Neuronal stem cell (in vitro differentiated cells): ENCODE measurements at regions not wholly inside any gene's neighbourhood (a gene's known extent, or its start where the extent isn't known, plus 50 kb on each side); places are given as distances from the start of the nearest gene placed in this dataset.

Experiments used
- DNase-seq: peaks from one replicate; pipeline ENCODE4 v3.0.0-alpha.2; 2013; ENCODE audit warnings: low spot score
- H2AFZ ChIP-seq: one replicate; pipeline ENCODE4 v1.6.1; 2013; ENCODE audit warnings: mild to moderate bottlenecking, low read length, inconsistent platforms
- H2AK5ac ChIP-seq: 2 replicates; pipeline ENCODE4 v1.6.1; 2013; ENCODE audit warnings: low read depth, mild to moderate bottlenecking, inconsistent platforms, low read length, moderate library complexity, mixed read lengths
- H2BK120ac ChIP-seq: 2 replicates; pipeline ENCODE4 v1.6.1; 2013; ENCODE audit warnings: low read depth, mild to moderate bottlenecking, inconsistent platforms, low read length, moderate library complexity, mixed read lengths
- H2BK12ac ChIP-seq: one replicate; pipeline ENCODE4 v1.6.1; 2013; ENCODE audit warnings: low read length, inconsistent platforms
- H2BK15ac ChIP-seq: 2 replicates; pipeline ENCODE4 v1.6.1; 2013; ENCODE audit warnings: mild to moderate bottlenecking, low read length, inconsistent platforms, mixed read lengths
- H2BK5ac ChIP-seq: one replicate; pipeline ENCODE4 v1.6.1; 2013; ENCODE audit warnings: inconsistent platforms, mild to moderate bottlenecking, low read length, moderate library complexity
- H3K14ac ChIP-seq: one replicate; pipeline ENCODE4 v1.6.1; 2013; ENCODE audit warnings: low read length, inconsistent platforms
- H3K18ac ChIP-seq: 2 replicates; pipeline ENCODE4 v1.6.1; 2013; ENCODE audit warnings: low read length, inconsistent platforms
- H3K23ac ChIP-seq: 2 replicates; pipeline ENCODE4 v1.6.1; 2013; ENCODE audit warnings: low read depth, mild to moderate bottlenecking, mixed read lengths, low read length, inconsistent platforms; ENCODE audit not compliant: poor library complexity
- H3K27ac ChIP-seq: replicated peaks from 3 replicates; pipeline ENCODE4 v1.5.1; 2013; ENCODE audit warnings: low read length, inconsistent platforms
- H3K27me3 ChIP-seq, 3 experiments: 2 replicates each; pipeline ENCODE4 v1.6.1; 2013; ENCODE audit warnings: low read length in 3 of 3, mild to moderate bottlenecking in 2 of 3, inconsistent platforms in 1 of 3, low read depth in 1 of 3, mixed read lengths in 1 of 3, moderate library complexity in 1 of 3; ENCODE audit not compliant: control insufficient read depth in 3 of 3, insufficient read depth in 3 of 3
- H3K36me3 ChIP-seq, 2 donors: replicated peaks in 1 of 2; 2 replicates each; pipeline ENCODE4 v1.6.1; 2013; ENCODE audit warnings: low read length in 2 of 2; ENCODE audit not compliant: control insufficient read depth in 2 of 2, insufficient read depth in 2 of 2
- H3K4ac ChIP-seq: 2 replicates; pipeline ENCODE4 v1.6.1; 2013; ENCODE audit warnings: inconsistent platforms, mild to moderate bottlenecking, low read length, moderate library complexity
- H3K4me1 ChIP-seq, 2 donors: 1 replicate in 1 of 2; 2 replicates in 1 of 2; pipeline ENCODE4 v1.6.1; 2013; ENCODE audit warnings: low read length in 2 of 2, low read depth in 1 of 2; ENCODE audit not compliant: control insufficient read depth in 2 of 2, insufficient read depth in 1 of 2
- H3K4me2 ChIP-seq: one replicate; pipeline ENCODE4 v1.6.1; 2013; ENCODE audit warnings: mild to moderate bottlenecking, low read length, inconsistent platforms; ENCODE audit not compliant: insufficient read depth, poor library complexity, severe bottlenecking
- H3K4me3 ChIP-seq, 2 donors: 2 replicates each; pipeline ENCODE4 v1.5.1; 2013; ENCODE audit warnings: low read length in 2 of 2, mild to moderate bottlenecking in 2 of 2, inconsistent platforms in 1 of 2, moderate library complexity in 1 of 2
- H3K79me1 ChIP-seq: one replicate; pipeline ENCODE4 v1.6.1; 2013; ENCODE audit warnings: low read depth, mild to moderate bottlenecking, inconsistent platforms, low read length, moderate library complexity
- H3K9ac ChIP-seq: one replicate; pipeline ENCODE4 v1.6.1; 2013; ENCODE audit warnings: mild to moderate bottlenecking, low read depth, low read length, inconsistent platforms; ENCODE audit not compliant: poor library complexity
- H3K9me3 ChIP-seq, 2 donors: replicated peaks in 1 of 2; 2 replicates each; pipeline versions ENCODE3 to v1.6.1; 2013; ENCODE audit warnings: low read length in 2 of 2, mild to moderate bottlenecking in 2 of 2, inconsistent platforms in 1 of 2, low read depth in 1 of 2, mixed read lengths in 1 of 2, moderate library complexity in 1 of 2; ENCODE audit not compliant: control insufficient read depth in 2 of 2, insufficient read depth in 1 of 2
- H4K8ac ChIP-seq: one replicate; pipeline ENCODE4 v1.6.1; 2013; ENCODE audit warnings: low read depth, mild to moderate bottlenecking, inconsistent platforms, low read length, moderate library complexity
- H4K91ac ChIP-seq: one replicate; pipeline ENCODE4 v1.6.1; 2013; ENCODE audit warnings: low read length, low read depth, mild to moderate bottlenecking, inconsistent platforms; ENCODE audit not compliant: poor library complexity
- WGBS, 2 donors: extraction: QIAGEN DNeasy Blood & Tissue Kit; methylation state at CpG; one replicate each; pipeline ENCODE4 v1.1.7; 2013; ENCODE audit warnings: missing lambda C conversion rate in 2 of 2, mixed read lengths in 1 of 2; ENCODE audit not compliant: insufficient read length in 2 of 2, insufficient replicate concordance in 1 of 2; ENCODE audit errors: extremely low coverage in 2 of 2; 5-methylcytosine and 5-hydroxymethylcytosine counted together

- no peak overlapping the region for H2BK15ac ChIP-seq
- WGBS, 2 donors = no CpG with 5 or more reads among the region's 1 CpG
Measured at GRCh38 chr5:158506648-158507047, 593.1 kb downstream of the EBF1 start.

GRCh38 chr5:158502686-158503085 is 597.0 kb downstream of the EBF1 start:
- no CpG with 5 or more reads among the region's 5 CpGs for WGBS, 2 donors
- DNase-seq = no peak

More at GRCh38 chr5:158506648-158507047, 593.1 kb downstream of the EBF1 start:
- Histone ChIP-seq H3K23ac (no peak overlapping the region), H3K9me3 (peaks cover 0 to 7% of the 10 kb centered on the region in 2 donors), H3K18ac (no peak overlapping the region), H3K4me3 (no peak overlapping the region), H2AK5ac (no peak overlapping the region), H3K4me2 (no peak overlapping the region), H4K91ac (no peak overlapping the region), H2AFZ (no peak overlapping the region), H3K9ac (no peak overlapping the region), H3K27ac (no peak overlapping the region), H2BK12ac (no peak overlapping the region), H2BK120ac (no peak overlapping the region), H3K4ac (no peak overlapping the region), H3K4me1 (peaks cover 0 to 1% of the 10 kb centered on the region in 2 donors), H3K14ac (no peak overlapping the region), H3K27me3 (no peaks in the 10 kb centered on the region), H2BK5ac (no peak overlapping the region), H4K8ac (no peak overlapping the region), H3K79me1 (no peaks in the 10 kb centered on the region), H3K36me3 (no peaks in the 10 kb centered on the region)
- no peak for DNase-seq

GRCh38 chr5:158499892-158500418 is 599.8 kb downstream of the EBF1 start:
- Histone ChIP-seq H3K4me2 (no peak overlapping the region), H3K4ac (no peak overlapping the region), H3K23ac (no peak overlapping the region), H3K4me1 (peaks cover 0 to 1% of the 10 kb centered on the region in 2 donors), H3K27ac (no peak overlapping the region), H3K18ac (no peak overlapping the region), H4K8ac (no peak overlapping the region), H3K36me3 (no peaks in the 10 kb centered on the region), H3K27me3 (no peaks in the 10 kb centered on the region), H3K9ac (no peak overlapping the region), H2BK15ac (no peak overlapping the region), H2AFZ (no peak overlapping the region), H2BK12ac (no peak overlapping the region), H3K14ac (no peak overlapping the region), H2AK5ac (no peak overlapping the region), H2BK120ac (no peak overlapping the region), H4K91ac (no peak overlapping the region), H3K9me3 (no peaks in the 10 kb centered on the region), H2BK5ac (no peak overlapping the region), H3K79me1 (no peaks in the 10 kb centered on the region), H3K4me3 (no peak overlapping the region)
- no CpG with 5 or more reads among the region's 6 CpGs for WGBS, 2 donors
- no peak for DNase-seq

More at GRCh38 chr5:158502686-158503085, 597.0 kb downstream of the EBF1 start:
- no peak overlapping the region for H3K18ac ChIP-seq
- H3K27me3 ChIP-seq = no peaks in the 10 kb centered on the region
- H3K23ac ChIP-seq = no peak overlapping the region
- no peak overlapping the region for H3K14ac ChIP-seq
- H2AK5ac ChIP-seq = no peak overlapping the region
- no peak overlapping the region for H3K4me2 ChIP-seq
- H2BK5ac ChIP-seq = no peak overlapping the region
- no peaks in the 10 kb centered on the region for H3K36me3 ChIP-seq
- H3K4me1 ChIP-seq = peaks cover 0 to 1% of the 10 kb centered on the region in 2 donors
- no peak overlapping the region for H4K91ac ChIP-seq
- H3K4ac ChIP-seq = no peak overlapping the region
- no peak overlapping the region for H2BK120ac ChIP-seq
- H2BK12ac ChIP-seq = no peak overlapping the region
- no peak overlapping the region for H3K4me3 ChIP-seq
- no peak overlapping the region for H4K8ac ChIP-seq
- no peak overlapping the region for H2BK15ac ChIP-seq
- peak overlapping the region; percentile 2 for H2AFZ ChIP-seq
- H3K9me3 ChIP-seq = peaks cover 0 to 7% of the 10 kb centered on the region in 2 donors
- H3K79me1 ChIP-seq = no peaks in the 10 kb centered on the region
- H3K9ac ChIP-seq = no peak overlapping the region
- H3K27ac ChIP-seq = no peak overlapping the region

GRCh38 chr5:158499075-158499891 is 600.4 kb downstream of the EBF1 start:
- H2BK15ac ChIP-seq = no peak overlapping the region
- no peak overlapping the region for H2BK5ac ChIP-seq
- no peak overlapping the region for H2AFZ ChIP-seq
- no peak overlapping the region for H3K4ac ChIP-seq
- peaks cover 0 to 1% of the 10 kb centered on the region in 2 donors for H3K4me1 ChIP-seq
- H2BK12ac ChIP-seq = no peak overlapping the region
- no peaks in the 10 kb centered on the region for H3K79me1 ChIP-seq
- no peak overlapping the region for H3K18ac ChIP-seq
- no peak overlapping the region for H2BK120ac ChIP-seq
- H3K27ac ChIP-seq = no peak overlapping the region
- WGBS, 2 donors = no CpG with 5 or more reads among the region's 10 CpGs
- H3K4me3 ChIP-seq = no peak overlapping the region
- H4K91ac ChIP-seq = no peak overlapping the region
- no peak overlapping the region for H3K4me2 ChIP-seq
- H4K8ac ChIP-seq = no peak overlapping the region
- no peaks in the 10 kb centered on the region for H3K9me3 ChIP-seq
- H2AK5ac ChIP-seq = no peak overlapping the region
- H3K27me3 ChIP-seq = no peaks in the 10 kb centered on the region
- H3K9ac ChIP-seq = no peak overlapping the region
- no peak for DNase-seq
- H3K23ac ChIP-seq = no peak overlapping the region
- H3K14ac ChIP-seq = no peak overlapping the region
- no peaks in the 10 kb centered on the region for H3K36me3 ChIP-seq
